DOHH2 (cell line): ENCODE measurements at regions not wholly inside any gene's neighbourhood (a gene's known extent, or its start where the extent isn't known, plus 50 kb on each side); places are given as distances from the start of the nearest gene placed in this dataset.

ENCODE experiments used
- EZH2phosphoT487 ChIP-seq: fragments of 200-600 bp; sonication (generic); IDR thresholded peaks from 2 replicates; pipeline ENCODE4 v1.6.1; 2017; ENCODE audit warnings: borderline replicate concordance, mild to moderate bottlenecking, antibody characterized with exemption, low read length, moderate library complexity, mixed read lengths
- TF ChIP-seq, protein P1 (sequence below): fragments of 200-600 bp; sonication (generic); IDR thresholded peaks from one replicate; pipeline ENCODE4 v1.5.1; 2014; ENCODE audit warnings: antibody characterized with exemption, mild to moderate bottlenecking, low read depth, low read length; ENCODE audit not compliant: poor library complexity, severe bottlenecking

DNA sequence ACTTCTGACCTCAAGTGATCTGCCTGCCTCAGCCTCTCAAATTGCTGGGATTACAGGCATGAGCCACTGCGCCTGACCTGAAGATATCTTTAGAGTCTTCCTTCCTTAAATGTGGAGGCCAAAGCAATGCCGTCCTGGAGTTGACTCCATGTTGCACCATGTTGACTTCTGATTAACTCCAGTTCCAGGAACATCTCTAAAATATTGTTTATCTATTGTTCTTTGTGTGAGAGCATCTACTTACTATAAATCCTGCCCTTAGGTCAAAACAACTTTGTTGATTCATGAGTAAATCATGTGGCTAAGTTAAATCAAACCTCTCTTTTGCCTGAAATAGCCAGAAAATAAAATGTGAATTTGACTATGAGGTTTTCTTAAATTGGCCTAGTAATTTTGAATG, 56.6 kb upstream of the CAPRIN1 start:
- TF ChIP-seq EZH2phosphoT487 = no peak
- TF ChIP-seq, protein P1, sequence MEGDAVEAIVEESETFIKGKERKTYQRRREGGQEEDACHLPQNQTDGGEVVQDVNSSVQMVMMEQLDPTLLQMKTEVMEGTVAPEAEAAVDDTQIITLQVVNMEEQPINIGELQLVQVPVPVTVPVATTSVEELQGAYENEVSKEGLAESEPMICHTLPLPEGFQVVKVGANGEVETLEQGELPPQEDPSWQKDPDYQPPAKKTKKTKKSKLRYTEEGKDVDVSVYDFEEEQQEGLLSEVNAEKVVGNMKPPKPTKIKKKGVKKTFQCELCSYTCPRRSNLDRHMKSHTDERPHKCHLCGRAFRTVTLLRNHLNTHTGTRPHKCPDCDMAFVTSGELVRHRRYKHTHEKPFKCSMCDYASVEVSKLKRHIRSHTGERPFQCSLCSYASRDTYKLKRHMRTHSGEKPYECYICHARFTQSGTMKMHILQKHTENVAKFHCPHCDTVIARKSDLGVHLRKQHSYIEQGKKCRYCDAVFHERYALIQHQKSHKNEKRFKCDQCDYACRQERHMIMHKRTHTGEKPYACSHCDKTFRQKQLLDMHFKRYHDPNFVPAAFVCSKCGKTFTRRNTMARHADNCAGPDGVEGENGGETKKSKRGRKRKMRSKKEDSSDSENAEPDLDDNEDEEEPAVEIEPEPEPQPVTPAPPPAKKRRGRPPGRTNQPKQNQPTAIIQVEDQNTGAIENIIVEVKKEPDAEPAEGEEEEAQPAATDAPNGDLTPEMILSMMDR = no peak
